KMS-11 (cell line): ENCODE measurements at regions not wholly inside any gene's neighbourhood (a gene's known extent, or its start where the extent isn't known, plus 50 kb on each side); places are given as distances from the start of the nearest gene placed in this dataset.
"Not testable (repeated sequence)": the region's sequence is repeated elsewhere in the genome, so short reads cannot be mapped to it uniquely, and the experiment has no call there.

ENCODE experiments used
- H2AFZ ChIP-seq: fragments of 200-600 bp; sonication (generic); 2 replicates; pipeline ENCODE4 v1.6.1; 2016; ENCODE audit warnings: antibody characterized with exemption, mixed run types, low read depth
- H3K27ac ChIP-seq: fragments of 200-600 bp; sonication (generic); 2 replicates; pipeline ENCODE4 v1.6.1; 2016; ENCODE audit warnings: mild to moderate bottlenecking, mixed run types
- H3K27me3 ChIP-seq: fragments of 200-600 bp; sonication (generic); 2 replicates; pipeline ENCODE4 v1.6.1; 2017; ENCODE audit warnings: mild to moderate bottlenecking, low read depth, mixed run types, moderate library complexity; ENCODE audit not compliant: insufficient read depth
- H3K36me3 ChIP-seq: fragments of 200-600 bp; sonication (generic); 2 replicates; pipeline ENCODE4 v1.6.1; 2017; ENCODE audit warnings: mild to moderate bottlenecking, mixed run types; ENCODE audit not compliant: insufficient read depth
- H3K4me1 ChIP-seq: fragments of 200-600 bp; sonication (generic); 2 replicates; pipeline ENCODE4 v1.6.1; 2016; ENCODE audit warnings: mild to moderate bottlenecking, low read depth, mixed run types; ENCODE audit not compliant: poor library complexity, severe bottlenecking
- H3K4me2 ChIP-seq: fragments of 200-600 bp; sonication (generic); 2 replicates; pipeline ENCODE4 v1.7.0; 2016; ENCODE audit warnings: mild to moderate bottlenecking, mixed run types
- H3K4me3 ChIP-seq: fragments of 200-600 bp; sonication (generic); IDR thresholded peaks from 2 replicates; pipeline ENCODE4 v1.6.1; 2017; ENCODE audit warnings: low read depth, low read length, mixed read lengths; ENCODE audit not compliant: insufficient read depth
- H3K79me2 ChIP-seq: fragments of 200-600 bp; sonication (generic); 2 replicates; pipeline ENCODE4 v1.6.1; 2016; ENCODE audit warnings: low read depth, mixed run types; ENCODE audit not compliant: insufficient read depth
- H3K9ac ChIP-seq: fragments of 200-600 bp; sonication (generic); 2 replicates; pipeline ENCODE4 v1.6.1; 2016; ENCODE audit warnings: mild to moderate bottlenecking, mixed run types
- H4K20me1 ChIP-seq: fragments of 200-600 bp; sonication (generic); 2 replicates; pipeline ENCODE4 v1.6.1; 2016; ENCODE audit warnings: mild to moderate bottlenecking, mixed run types; ENCODE audit not compliant: insufficient read depth
- CTCF ChIP-seq: fragments of 200-600 bp; sonication (generic); conservative IDR thresholded peaks from 2 replicates; pipeline ENCODE4 v1.6.1; 2017; ENCODE audit warnings: low read depth, mild to moderate bottlenecking, antibody characterized with exemption, low read length, moderate library complexity, mixed read lengths

- Histone ChIP-seq H3K9ac (no peak overlapping the region), H2AFZ (no peak overlapping the region), H3K4me2 (no peak overlapping the region), H3K27ac (no peak overlapping the region), H3K36me3 (no peaks in the 10 kb centered on the region), H3K4me3 (no peak overlapping the region), H3K27me3 (no peaks in the 10 kb centered on the region), H3K79me2 (no peaks in the 10 kb centered on the region), H3K4me1 (no peaks in the 10 kb centered on the region), H4K20me1 (no peaks in the 10 kb centered on the region)
- no peak for TF ChIP-seq CTCF
Observed at GRCh38 chr9:124084087-124084486, 72.5 kb downstream of the LHX2 start.

- Histone ChIP-seq H3K79me2 (no peaks in the 10 kb centered on the region), H3K4me3 (no peak overlapping the region), H3K4me1 (no peaks in the 10 kb centered on the region), H3K27me3 (no peaks in the 10 kb centered on the region), H3K36me3 (no peaks in the 10 kb centered on the region), H4K20me1 (no peaks in the 10 kb centered on the region), H3K27ac (no peak overlapping the region), H3K9ac (no peak overlapping the region), H2AFZ (no peak overlapping the region), H3K4me2 (no peak overlapping the region)
- no peak for TF ChIP-seq CTCF
Observed at GRCh38 chr9:124087226-124087625, 75.7 kb downstream of the LHX2 start.

GRCh38 chr9:124088476-124088837 is 76.9 kb downstream of the LHX2 start:
- Histone ChIP-seq H2AFZ (no peak overlapping the region), H3K4me2 (no peak overlapping the region), H3K9ac (no peak overlapping the region), H3K27me3 (no peaks in the 10 kb centered on the region), H3K79me2 (no peaks in the 10 kb centered on the region), H4K20me1 (no peaks in the 10 kb centered on the region), H3K36me3 (no peaks in the 10 kb centered on the region), H3K4me1 (no peaks in the 10 kb centered on the region), H3K4me3 (no peak overlapping the region), H3K27ac (no peak overlapping the region)
- TF ChIP-seq CTCF: no peak

- not testable (repeated sequence) for H3K27ac ChIP-seq, H3K4me3 ChIP-seq, H3K9ac ChIP-seq, H3K36me3 ChIP-seq, H3K27me3 ChIP-seq, H4K20me1 ChIP-seq, H2AFZ ChIP-seq, H3K4me2 ChIP-seq, H3K79me2 ChIP-seq, H3K4me1 ChIP-seq
Observed at GRCh38 chr9:124089631-124090488, 78.3 kb downstream of the LHX2 start.

- Histone ChIP-seq H3K27ac (no peak overlapping the region), H3K27me3 (no peaks in the 10 kb centered on the region), H3K79me2 (no peaks in the 10 kb centered on the region), H2AFZ (no peak overlapping the region), H3K9ac (no peak overlapping the region), H3K4me2 (no peak overlapping the region), H3K4me1 (no peaks in the 10 kb centered on the region), H3K4me3 (no peak overlapping the region), H3K36me3 (no peaks in the 10 kb centered on the region), H4K20me1 (no peaks in the 10 kb centered on the region)
- no peak for TF ChIP-seq CTCF
Observed at GRCh38 chr9:124098141-124098905, 86.8 kb downstream of the LHX2 start.
